Lower lobe of right lung (tissue), 2 donors: ENCODE measurements at regions not wholly inside any gene's neighbourhood (a gene's known extent, or its start where the extent isn't known, plus 50 kb on each side); places are given as distances from the start of the nearest gene placed in this dataset.

Source experiments
- ATAC-seq, 2 donors: fragments of 200-7000 bp; cut with Tn5 transposase; one replicate each; pipeline ENCODE4 v1.9.1; 2020 to 2022; ENCODE audit warnings: mild to moderate bottlenecking in 2 of 2, moderate library complexity in 2 of 2
- DNase-seq: peaks from one replicate; pipeline ENCODE4 v3.0.0-alpha.2; 2020
- H3K27ac ChIP-seq: fragments of 200-600 bp; one replicate; pipeline ENCODE4 v1.8.0; 2022
- H3K27me3 ChIP-seq: fragments of 200-600 bp; one replicate; pipeline ENCODE4 v1.8.0; 2022; ENCODE audit warnings: low read depth
- H3K36me3 ChIP-seq: fragments of 200-600 bp; one replicate; pipeline ENCODE4 v1.8.0; 2022; ENCODE audit warnings: mild to moderate bottlenecking
- H3K4me1 ChIP-seq: fragments of 200-600 bp; one replicate; pipeline ENCODE4 v1.8.0; 2022
- H3K4me3 ChIP-seq: fragments of 200-600 bp; one replicate; pipeline ENCODE4 v1.8.0; 2022; ENCODE audit warnings: mild to moderate bottlenecking
- H3K9me3 ChIP-seq: fragments of 200-600 bp; one replicate; pipeline ENCODE4 v1.8.0; 2022
- intact Hi-C: fragments of 100-400 bp; cut with DNase I; formaldehyde crosslinking; loops from one replicate; pipeline ENCODE4 v1.11.0; 2022
- TF ChIP-seq, protein P1 (sequence below): fragments of 200-600 bp; IDR thresholded peaks from one replicate; pipeline ENCODE4 v1.8.0; 2022; ENCODE audit warnings: antibody characterized with exemption, mild to moderate bottlenecking
- donor health status: DM: no; HTN: yes; CAD: no; lungs with severe emphysema.

DNA sequence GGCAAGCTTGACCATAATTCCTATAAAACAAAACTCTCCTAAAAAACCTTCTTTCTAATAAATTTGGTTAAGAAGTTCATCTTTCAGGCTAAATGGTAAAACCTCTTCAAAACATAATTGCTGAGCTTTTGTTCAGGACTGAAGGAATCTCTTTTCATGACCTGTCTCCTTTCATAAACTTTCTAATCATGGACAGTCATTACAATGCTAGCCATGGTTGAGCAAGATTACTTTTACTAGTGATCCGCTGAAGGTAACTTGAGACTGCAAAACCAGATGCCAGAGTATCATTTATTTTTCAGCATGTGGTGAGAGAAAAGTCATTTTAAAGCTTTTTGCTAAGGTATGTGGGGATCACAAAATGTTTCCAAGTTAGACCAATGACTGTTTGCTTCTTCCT is 186.4 kb upstream of the RHOBTB1 start:
- intact Hi-C loops, result no loop called here
- Histone ChIP-seq H3K36me3 (no peaks in the 10 kb centered on the region), H3K4me3 (no peak overlapping the region), H3K27ac (no peak overlapping the region), H3K27me3 (no peaks in the 10 kb centered on the region), H3K4me1 (no peaks in the 10 kb centered on the region), H3K9me3 (no peaks in the 10 kb centered on the region)
- no peak for DNase-seq
- TF ChIP-seq, protein P1, sequence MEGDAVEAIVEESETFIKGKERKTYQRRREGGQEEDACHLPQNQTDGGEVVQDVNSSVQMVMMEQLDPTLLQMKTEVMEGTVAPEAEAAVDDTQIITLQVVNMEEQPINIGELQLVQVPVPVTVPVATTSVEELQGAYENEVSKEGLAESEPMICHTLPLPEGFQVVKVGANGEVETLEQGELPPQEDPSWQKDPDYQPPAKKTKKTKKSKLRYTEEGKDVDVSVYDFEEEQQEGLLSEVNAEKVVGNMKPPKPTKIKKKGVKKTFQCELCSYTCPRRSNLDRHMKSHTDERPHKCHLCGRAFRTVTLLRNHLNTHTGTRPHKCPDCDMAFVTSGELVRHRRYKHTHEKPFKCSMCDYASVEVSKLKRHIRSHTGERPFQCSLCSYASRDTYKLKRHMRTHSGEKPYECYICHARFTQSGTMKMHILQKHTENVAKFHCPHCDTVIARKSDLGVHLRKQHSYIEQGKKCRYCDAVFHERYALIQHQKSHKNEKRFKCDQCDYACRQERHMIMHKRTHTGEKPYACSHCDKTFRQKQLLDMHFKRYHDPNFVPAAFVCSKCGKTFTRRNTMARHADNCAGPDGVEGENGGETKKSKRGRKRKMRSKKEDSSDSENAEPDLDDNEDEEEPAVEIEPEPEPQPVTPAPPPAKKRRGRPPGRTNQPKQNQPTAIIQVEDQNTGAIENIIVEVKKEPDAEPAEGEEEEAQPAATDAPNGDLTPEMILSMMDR, result no peak
- ATAC-seq, result no peak

DNA sequence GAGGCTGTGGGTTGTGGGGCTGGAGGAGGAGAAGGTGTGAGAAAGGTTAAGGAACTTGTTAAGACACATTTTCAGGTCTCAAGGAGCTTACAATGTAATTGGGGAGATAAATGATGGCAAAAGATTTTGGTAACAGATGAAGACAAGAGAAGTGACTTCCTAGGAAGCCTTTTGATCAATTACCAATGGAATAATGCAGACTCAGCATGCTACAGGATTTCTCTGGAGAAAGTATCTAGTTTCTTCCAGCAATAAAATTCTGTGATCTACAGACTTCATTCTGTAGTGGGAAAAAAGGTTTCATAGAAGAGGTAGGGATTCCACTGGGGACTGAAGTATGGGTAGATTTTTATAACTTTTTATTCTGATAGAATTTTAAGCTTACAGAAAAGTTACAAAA is 184.2 kb upstream of the RHOBTB1 start:
- Histone ChIP-seq H3K27ac (no peak overlapping the region), H3K9me3 (no peaks in the 10 kb centered on the region), H3K27me3 (no peaks in the 10 kb centered on the region), H3K4me3 (no peak overlapping the region), H3K4me1 (no peaks in the 10 kb centered on the region), H3K36me3 (no peaks in the 10 kb centered on the region)
- DNase-seq (no peak), ATAC-seq (no peak)
- intact Hi-C loops, result no loop called here
- TF ChIP-seq, protein P1, result no peak

DNA sequence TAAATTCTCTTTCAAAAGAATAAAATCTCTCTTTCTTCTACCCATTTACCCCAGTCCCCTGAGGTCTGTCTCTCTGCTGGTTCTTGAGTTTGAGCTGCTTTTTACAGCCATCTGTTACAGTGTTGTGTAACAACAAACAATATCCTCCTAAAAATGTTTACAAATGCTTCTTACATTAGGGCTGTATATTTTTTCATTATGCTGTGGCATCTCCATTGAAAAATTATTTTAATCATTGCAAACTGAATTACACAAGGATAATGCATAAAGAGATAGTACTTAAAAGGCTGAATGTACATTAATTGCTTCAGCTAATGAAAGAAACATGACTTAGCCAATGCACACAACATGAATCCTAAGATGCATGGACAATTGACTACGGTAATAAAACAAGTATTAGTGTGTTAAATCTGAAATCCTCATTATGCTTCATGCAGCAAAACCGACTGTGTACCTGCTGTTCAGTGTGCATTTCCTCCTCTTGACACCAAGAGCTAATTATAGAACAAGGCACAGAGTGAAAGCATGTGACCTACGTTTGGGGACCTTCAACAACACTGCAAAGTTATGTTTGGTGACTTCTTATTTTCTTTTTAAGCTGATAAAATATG is 181.7 kb upstream of the RHOBTB1 start:
- Histone ChIP-seq H3K27ac (no peak overlapping the region), H3K4me3 (no peak overlapping the region), H3K4me1 (no peaks in the 10 kb centered on the region), H3K36me3 (no peaks in the 10 kb centered on the region), H3K27me3 (no peaks in the 10 kb centered on the region), H3K9me3 (no peaks in the 10 kb centered on the region)
- TF ChIP-seq, protein P1, result no peak
- no peak for ATAC-seq
- no peak for DNase-seq
- intact Hi-C loops, result no loop called here

DNA sequence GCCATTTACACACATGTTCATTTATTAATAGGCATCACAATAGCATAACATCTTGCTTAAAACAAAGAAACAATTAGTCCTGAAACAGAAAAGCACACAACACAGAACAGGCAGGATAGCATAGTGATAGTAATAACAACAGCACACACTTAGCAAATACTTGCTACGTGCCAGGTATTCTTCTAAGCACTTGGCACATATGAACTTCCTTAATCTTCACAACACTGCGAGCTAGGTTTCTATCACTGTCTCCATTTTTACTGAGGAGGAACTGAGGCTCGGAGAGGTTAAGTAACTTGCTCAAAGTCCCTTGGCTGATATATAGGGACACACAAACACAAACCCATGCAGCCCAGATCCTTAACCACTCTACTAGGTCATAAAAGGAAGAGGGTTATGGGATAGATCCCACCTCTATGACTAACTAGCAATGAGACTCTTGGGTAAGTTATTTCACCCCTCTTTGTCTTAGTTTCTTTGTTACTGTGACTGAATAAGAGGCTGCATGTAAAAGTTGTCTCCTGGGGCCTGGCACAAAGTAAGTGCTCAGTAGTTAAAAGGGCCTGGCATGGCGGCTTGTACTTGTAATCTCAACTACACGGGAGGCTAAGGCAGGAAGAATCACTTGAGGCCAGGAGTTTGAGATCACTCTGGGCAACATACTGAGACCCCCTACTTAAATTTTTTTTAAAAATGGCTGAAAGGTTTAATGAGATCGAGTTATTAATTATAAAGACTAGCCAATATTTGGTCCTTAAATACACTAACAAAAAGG is 181.0 kb upstream of the RHOBTB1 start:
- Histone ChIP-seq H3K4me1 (no peaks in the 10 kb centered on the region), H3K9me3 (no peaks in the 10 kb centered on the region), H3K27me3 (no peaks in the 10 kb centered on the region), H3K4me3 (no peak overlapping the region), H3K36me3 (no peaks in the 10 kb centered on the region), H3K27ac (no peak overlapping the region)
- TF ChIP-seq, protein P1, result no peak
- DNase-seq (no peak), ATAC-seq (no peak)
- intact Hi-C loops, result no loop called here

DNA sequence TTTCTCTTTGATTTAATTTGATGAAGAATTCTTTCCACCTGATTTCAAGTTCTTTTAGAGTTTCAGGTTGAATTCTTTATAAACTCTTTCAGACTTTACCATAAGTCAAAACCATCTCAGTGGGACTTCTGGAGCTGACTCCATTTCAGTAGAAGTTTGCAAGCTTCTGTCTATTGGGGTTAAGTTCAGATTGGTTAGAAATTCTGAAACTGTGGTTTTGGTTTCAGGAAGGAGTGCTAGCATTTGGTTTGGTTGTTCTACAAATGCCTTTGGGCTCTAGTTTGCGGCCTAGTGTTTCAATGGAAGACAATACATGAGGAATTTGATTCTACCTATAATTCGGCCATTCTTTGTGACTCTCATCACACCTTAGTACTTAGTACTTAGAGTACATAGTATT is 176.8 kb upstream of the RHOBTB1 start:
- Histone ChIP-seq H3K36me3 (no peaks in the 10 kb centered on the region), H3K27me3 (no peaks in the 10 kb centered on the region), H3K4me3 (no peak overlapping the region), H3K4me1 (no peaks in the 10 kb centered on the region), H3K9me3 (no peaks in the 10 kb centered on the region), H3K27ac (no peak overlapping the region)
- no peak for ATAC-seq
- intact Hi-C loops, result no loop called here
- TF ChIP-seq, protein P1, result no peak
- no peak for DNase-seq
